Activated CD4-positive, alpha-beta T cell treated with anti-CD3 and anti-CD28 coated beads for 24 hours (primary cell): ENCODE measurements at regions not wholly inside any gene's neighbourhood (a gene's known extent, or its start where the extent isn't known, plus 50 kb on each side); places are given as distances from the start of the nearest gene placed in this dataset.
"Not testable (repeated sequence)": the region's sequence is repeated elsewhere in the genome, so short reads cannot be mapped to it uniquely, and the experiment has no call there.

Experiments used
- DNase-seq, 2 donors: peaks; one replicate each; pipeline ENCODE4 v3.0.0-alpha.2; 2020; ENCODE audit warnings: low read depth in 2 of 2

DNA sequence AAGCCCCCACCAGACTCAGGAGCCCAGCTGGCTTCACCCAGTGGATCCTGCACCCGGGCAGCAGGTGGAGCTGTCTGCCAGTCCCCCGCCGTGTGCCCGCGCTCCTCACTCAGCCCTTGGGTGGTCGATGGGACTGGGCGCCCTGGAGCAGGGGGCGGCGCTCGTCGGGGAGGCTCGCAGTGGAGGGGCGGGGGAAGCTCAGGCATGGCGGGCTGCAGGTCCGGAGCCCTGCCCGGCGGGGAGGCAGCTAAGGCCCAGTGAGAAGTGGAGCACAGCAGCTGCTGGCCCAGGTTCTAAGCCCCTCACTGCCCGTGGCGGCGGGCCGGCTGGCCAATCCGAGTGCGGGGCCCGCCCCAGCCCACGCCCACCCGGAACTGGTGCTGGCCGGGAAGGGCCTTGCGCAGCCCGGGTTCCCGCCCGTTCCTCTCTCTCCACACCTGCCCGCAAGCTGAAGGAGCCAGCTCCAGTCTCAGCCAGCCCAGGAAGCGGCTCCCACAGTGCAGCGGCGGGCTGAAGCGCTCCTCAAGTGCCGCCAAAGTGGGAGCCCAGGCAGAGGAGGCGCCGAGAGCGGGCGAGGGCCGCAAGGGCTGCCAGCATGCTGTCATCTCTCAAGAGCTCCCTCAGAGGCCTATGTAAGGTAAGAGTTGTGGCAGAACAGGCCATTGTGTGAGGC, 1307.8 kb upstream of the TMEFF2 start:
- no peak for DNase-seq

- DNase-seq: no peak
Observed at GRCh38 chr2:193496786-193497185, 1302.1 kb upstream of the TMEFF2 start.

- DNase-seq: no peak
Observed at GRCh38 chr2:193482557-193482956, 1287.8 kb upstream of the TMEFF2 start.

GRCh38 chr2:193480187-193480586, 1285.5 kb upstream of the TMEFF2 start:
- DNase-seq: no peak

DNA sequence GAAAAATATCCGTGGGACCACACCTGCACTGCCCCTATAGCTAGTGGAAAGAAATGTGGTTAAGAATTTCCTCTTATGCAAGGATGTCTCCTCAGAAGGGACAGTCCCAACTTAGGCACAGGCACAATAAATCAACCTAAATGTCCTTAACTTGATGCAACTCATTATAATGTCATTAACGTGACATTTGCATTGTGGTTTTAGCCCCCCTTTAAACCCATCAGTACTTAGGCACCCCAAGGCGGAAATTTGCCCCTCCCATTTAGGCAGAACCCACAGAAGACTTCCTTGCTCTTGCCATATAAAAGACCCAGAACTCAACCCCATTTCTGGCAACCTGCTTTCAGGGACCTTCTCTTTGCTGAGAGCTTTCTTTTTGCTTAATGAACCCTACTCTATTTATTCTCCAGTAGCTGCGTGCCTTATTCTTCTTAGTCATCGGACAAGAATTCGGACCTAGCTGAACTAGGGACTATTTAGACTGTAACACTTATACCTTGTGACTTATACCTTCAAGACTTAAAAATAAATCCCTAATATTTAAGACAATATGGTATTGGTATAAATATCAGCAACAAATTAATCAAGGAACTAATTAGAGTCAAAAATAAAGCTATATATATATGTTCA, 1281.6 kb upstream of the TMEFF2 start:
- no peak for DNase-seq

DNA sequence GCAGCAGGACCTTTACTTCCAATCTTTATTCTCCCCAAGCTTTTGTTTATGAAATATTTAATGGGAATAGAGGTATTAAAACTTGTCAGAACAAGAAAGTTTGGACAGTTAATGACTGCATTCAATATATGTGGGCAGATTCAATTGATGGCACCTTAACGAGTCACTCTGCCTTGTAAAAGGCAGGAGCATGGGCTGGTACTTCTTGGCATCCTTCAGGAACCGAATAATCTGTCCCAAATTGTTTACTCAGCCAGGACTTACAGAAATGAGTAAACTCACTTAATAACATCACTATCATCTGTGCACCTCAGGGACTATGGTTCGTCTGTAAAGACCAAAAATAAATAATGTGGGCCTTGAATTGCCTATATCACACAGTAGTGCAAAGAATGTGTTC, 1280.3 kb upstream of the TMEFF2 start:
- no peak for DNase-seq

- DNase-seq: no peak
Observed at GRCh38 chr2:193469251-193469650, 1274.5 kb upstream of the TMEFF2 start.

GRCh38 chr2:193467276-193467987, 1272.7 kb upstream of the TMEFF2 start:
- DNase-seq: no peak

DNA sequence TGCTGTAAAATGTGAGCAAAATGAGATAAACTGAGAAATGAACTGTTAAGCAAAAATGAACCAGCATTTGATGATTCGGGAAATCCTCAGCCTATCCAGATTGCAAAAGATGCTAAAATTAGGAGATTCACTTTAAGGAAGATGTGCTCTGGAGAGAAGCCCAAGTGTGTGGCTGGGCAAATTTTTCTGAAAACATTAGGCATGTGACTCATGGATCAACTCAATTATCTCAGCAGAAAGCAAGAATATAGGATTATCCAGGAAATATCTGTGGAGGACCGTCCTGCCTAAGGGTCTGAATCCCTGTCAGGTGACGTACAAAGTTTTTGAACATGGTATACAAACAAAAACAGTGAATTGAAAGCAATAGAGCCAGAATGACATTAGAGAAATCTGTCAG, 1268.3 kb upstream of the TMEFF2 start:
- DNase-seq: no peak

DNA sequence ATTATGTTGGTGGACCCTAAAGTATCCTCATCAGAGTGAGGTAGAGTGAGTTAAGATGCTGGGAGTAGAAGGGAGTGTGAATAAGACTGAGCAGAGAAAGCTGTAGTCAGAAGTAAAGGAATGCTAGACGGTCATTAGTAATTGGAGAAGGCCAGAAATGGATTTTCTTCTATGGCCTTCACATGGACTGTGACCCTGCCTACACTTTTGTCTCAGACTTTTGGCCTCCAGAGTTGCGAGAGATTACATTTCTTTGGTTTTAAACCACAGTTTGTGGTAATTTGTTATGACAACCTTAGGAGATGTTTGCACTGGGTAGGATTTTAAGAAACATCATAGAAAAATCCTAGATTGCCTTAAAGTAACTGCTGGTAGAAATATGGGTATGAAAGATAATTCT, 1267.7 kb upstream of the TMEFF2 start:
- no peak for DNase-seq

- no peak for DNase-seq
Observed at GRCh38 chr2:193461431-193461934, 1266.8 kb upstream of the TMEFF2 start.

- no peak for DNase-seq
Observed at GRCh38 chr2:193446967-193447366, 1252.2 kb upstream of the TMEFF2 start.

DNA sequence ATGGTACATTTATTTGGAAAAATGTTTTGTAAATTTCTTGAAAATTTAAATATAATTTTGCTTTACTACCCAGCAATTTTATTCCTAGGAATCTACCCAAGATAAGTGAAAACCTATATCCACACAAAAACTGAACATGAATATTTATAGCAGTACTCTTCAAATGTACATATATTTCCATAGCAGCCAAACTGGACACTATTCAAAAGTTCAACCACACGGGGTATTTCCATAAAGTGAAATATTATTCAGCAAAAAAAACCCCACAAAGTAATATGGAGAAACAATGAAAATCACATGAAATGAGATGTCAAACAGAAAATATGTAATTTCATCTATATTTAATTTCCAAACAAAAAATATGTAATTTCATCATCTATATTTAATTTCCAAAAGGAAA, 1247.6 kb upstream of the TMEFF2 start:
- no peak for DNase-seq

- DNase-seq: no peak
Observed at GRCh38 chr2:193428336-193428818, 1233.6 kb upstream of the TMEFF2 start.

DNA sequence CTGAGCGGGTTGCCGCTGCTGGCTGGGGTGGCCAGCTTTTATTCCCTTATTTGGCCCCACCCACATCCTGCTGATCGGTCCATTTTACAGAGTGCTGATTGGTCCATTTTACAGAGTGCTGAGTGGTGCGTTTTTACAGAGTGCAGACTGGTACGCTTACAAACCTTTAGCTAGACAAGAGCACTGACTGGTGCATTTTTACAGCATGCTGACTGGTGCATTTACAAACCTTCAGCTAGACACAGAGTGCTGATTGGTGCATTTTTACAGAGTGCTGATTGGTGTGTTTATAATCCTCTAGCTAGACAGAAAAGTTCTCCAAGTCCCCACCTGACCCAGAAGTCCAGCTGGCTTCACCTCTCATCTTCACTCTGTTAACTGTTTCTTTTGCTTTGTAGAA, 1217.6 kb upstream of the TMEFF2 start:
- not testable (repeated sequence) for DNase-seq

DNA sequence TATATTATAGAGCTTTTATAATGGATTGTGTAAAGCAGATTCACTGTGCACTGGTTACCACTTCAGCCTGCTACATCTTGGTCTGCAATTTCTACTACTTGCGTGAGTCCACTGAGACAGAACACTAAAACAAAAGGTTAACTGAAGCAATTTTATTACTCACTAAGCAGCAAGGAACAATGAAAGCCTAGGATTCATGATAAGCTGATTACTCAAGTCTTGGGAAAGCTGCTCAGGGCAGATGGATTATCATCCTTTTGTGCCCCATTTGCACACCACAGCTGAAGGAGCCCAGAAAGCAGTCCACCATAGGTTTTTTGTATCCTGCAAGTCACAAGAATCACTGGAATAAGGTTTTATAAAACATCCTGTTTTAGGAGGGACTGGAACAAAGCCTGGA, 1215.2 kb upstream of the TMEFF2 start:
- no peak for DNase-seq

- DNase-seq: no peak
Observed at GRCh38 chr2:193382583-193382982, 1187.8 kb upstream of the TMEFF2 start.

DNA sequence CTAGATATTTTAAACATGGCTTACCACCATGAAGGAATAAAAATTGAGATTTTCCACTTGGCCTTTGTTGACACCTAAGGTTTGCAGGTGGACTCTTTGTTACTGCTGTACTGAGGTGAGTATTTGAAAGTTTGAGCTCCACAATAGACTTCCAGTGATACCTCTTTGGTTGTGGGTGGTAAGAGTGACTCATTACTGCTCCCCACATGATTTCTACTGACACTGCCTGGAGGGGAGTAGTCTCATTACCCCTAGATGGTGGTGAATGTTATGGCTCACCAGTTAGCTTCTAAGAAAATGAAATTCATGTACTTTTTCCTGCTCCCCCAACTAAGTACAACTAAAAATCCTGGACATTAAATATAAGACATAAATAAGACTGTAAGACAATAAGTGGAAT, 1183.1 kb upstream of the TMEFF2 start:
- DNase-seq: no peak

- no peak for DNase-seq
Observed at GRCh38 chr2:193373120-193373519, 1178.4 kb upstream of the TMEFF2 start.

DNA sequence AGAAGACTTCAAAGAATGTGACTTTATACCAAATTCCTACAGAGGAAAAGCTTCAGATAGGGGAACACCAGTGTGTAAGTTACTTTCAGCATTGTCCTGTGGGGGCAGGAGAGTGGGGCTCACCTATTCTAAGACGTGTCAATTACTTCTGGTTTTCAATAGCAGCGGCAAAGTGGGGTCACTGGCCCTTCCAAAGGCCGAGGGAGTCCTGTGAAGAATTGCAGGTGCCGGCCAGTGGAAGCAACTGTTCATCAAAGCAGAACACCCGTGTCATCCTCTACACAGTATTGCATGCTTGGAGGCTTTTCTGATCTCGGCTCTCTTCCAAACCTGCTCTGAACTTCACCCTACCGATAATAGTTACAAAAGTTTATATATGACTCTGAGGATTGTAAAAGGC, 1176.5 kb upstream of the TMEFF2 start:
- DNase-seq: no peak

- DNase-seq: no peak
Observed at GRCh38 chr2:193368615-193369014, 1173.9 kb upstream of the TMEFF2 start.

DNA sequence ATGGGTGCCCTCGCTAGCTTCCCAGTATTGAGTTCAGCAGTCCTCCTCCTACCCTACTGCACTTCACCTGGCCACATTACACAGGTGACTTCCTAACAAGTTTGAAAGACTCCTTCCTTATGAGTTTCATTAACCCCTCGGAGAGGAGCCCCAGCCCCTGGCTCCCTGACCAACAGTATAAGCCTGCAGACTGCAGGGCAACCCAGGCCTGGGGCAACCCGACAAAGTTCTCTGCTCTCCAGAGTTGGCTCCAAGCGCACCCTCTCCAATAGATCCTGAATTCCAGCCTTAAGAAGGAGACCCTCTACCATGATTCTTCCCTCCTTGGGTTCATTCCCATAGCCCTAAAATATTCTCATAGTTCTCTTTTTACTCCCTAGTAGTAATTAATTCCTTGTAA, 1162.8 kb upstream of the TMEFF2 start:
- DNase-seq: no peak
